Osteoblast (primary cell): ENCODE measurements at regions not wholly inside any gene's neighbourhood (a gene's known extent, or its start where the extent isn't known, plus 50 kb on each side); places are given as distances from the start of the nearest gene placed in this dataset.
"Not testable (repeated sequence)": the region's sequence is repeated elsewhere in the genome, so short reads cannot be mapped to it uniquely, and the experiment has no call there.

Experiments
- DNase-seq: peaks from one replicate; pipeline ENCODE4 v3.0.0; 2011; ENCODE audit warnings: low spot score, mixed read lengths; ENCODE audit not compliant: insufficient read length; ENCODE audit errors: missing footprints
- H2AFZ ChIP-seq: 2 replicates; pipeline ENCODE4 v1.6.0; 2011; ENCODE audit warnings: mild to moderate bottlenecking, low read length
- H3K27ac ChIP-seq: 2 replicates; pipeline ENCODE4 v1.5.1; 2011; ENCODE audit warnings: mild to moderate bottlenecking, low read depth, low read length, moderate library complexity
- H3K27me3 ChIP-seq: 2 replicates; pipeline ENCODE4 v1.6.0; 2012; ENCODE audit warnings: mild to moderate bottlenecking, control low read depth, inconsistent platforms, low read length, moderate library complexity; ENCODE audit not compliant: insufficient read depth
- H3K36me3 ChIP-seq: 2 replicates; pipeline ENCODE4 v1.5.1; 2011; ENCODE audit warnings: mild to moderate bottlenecking, low read length, control low read depth, moderate library complexity; ENCODE audit not compliant: insufficient read depth
- H3K4me1 ChIP-seq: 2 replicates; pipeline ENCODE4 v1.5.1; 2011; ENCODE audit warnings: mild to moderate bottlenecking, low read length, control low read depth, moderate library complexity; ENCODE audit not compliant: insufficient read depth
- H3K4me2 ChIP-seq: 2 replicates; pipeline ENCODE4 v1.6.0; 2011; ENCODE audit warnings: mild to moderate bottlenecking, low read length; ENCODE audit not compliant: insufficient read depth
- H3K4me3 ChIP-seq: fragments of 200-600 bp; sonication (generic); 3 replicates; pipeline ENCODE4 v1.5.1; 2012; ENCODE audit warnings: mild to moderate bottlenecking, low read length, inconsistent platforms; ENCODE audit not compliant: insufficient read depth
- H3K79me2 ChIP-seq: 2 replicates; pipeline ENCODE4 v1.6.0; 2012; ENCODE audit warnings: mild to moderate bottlenecking, low read length, control low read depth, inconsistent platforms; ENCODE audit not compliant: insufficient read depth
- H3K9me3 ChIP-seq: 2 replicates; pipeline ENCODE4 v1.5.1; 2011; ENCODE audit warnings: low read depth, low read length, control low read depth
- H4K20me1 ChIP-seq: 2 replicates; pipeline ENCODE4 v1.6.0; 2012; ENCODE audit warnings: mild to moderate bottlenecking, low read length, control low read depth; ENCODE audit not compliant: insufficient read depth
- TF ChIP-seq, protein P1 (sequence below): IDR thresholded peaks from 2 replicates; pipeline ENCODE4 v1.5.1; 2011; ENCODE audit warnings: mild to moderate bottlenecking, low read depth, low read length, moderate library complexity; ENCODE audit errors: extremely low read depth

DNA sequence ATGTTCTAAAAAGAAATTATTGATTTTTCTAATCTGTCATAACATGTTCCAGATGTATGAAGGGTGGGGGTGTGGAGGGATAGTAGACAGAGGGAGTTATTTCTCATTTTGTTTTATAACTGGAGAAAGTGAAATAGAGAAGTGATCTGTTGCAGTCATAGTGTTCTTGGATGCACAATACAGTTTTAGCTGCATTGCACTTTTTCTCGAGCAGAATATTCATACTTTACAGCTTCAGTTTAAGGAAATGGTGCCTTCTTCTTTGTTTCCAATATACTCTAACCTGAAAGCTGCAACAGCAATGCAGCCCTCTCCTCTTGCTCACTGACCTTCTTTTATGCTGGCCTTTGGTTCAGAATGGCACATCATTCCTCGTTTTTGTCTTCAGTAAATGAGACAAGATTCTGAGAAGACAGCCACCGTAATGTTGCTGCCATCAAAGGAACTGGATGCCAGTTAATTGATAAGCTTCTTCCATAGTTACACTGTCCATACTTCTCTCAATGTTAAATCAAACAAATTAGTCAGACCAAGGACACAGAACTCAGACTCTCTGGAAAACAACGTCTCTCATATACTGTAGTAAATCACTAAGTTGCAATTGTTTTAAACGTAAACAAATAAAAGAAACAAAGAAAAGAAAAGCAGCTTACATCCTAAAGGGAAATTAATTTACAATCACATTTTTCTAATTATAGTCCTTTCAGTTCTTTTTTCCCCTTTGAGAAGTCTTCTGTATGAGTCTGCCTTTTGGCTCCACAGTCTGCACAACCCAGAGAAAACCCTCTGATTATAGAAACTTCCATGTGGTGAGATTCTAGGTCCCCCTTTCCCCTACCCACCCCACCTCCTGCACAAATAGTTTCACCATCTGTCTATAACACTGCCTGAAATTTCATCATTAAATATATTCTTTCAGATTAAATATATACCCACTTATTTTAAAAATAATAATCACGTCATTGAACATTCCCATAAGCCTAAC is 97.4 kb upstream of the UGP2 start:
- H3K36me3 ChIP-seq = no peaks in the 10 kb centered on the region
- no peak overlapping the region for H3K27ac ChIP-seq
- TF ChIP-seq, protein P1, sequence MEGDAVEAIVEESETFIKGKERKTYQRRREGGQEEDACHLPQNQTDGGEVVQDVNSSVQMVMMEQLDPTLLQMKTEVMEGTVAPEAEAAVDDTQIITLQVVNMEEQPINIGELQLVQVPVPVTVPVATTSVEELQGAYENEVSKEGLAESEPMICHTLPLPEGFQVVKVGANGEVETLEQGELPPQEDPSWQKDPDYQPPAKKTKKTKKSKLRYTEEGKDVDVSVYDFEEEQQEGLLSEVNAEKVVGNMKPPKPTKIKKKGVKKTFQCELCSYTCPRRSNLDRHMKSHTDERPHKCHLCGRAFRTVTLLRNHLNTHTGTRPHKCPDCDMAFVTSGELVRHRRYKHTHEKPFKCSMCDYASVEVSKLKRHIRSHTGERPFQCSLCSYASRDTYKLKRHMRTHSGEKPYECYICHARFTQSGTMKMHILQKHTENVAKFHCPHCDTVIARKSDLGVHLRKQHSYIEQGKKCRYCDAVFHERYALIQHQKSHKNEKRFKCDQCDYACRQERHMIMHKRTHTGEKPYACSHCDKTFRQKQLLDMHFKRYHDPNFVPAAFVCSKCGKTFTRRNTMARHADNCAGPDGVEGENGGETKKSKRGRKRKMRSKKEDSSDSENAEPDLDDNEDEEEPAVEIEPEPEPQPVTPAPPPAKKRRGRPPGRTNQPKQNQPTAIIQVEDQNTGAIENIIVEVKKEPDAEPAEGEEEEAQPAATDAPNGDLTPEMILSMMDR = no peak
- H4K20me1 ChIP-seq = no peaks in the 10 kb centered on the region
- no peak overlapping the region for H3K4me2 ChIP-seq
- H2AFZ ChIP-seq = peak overlapping the region; percentile 1
- no peak for DNase-seq
- H3K9me3 ChIP-seq = no peaks in the 10 kb centered on the region
- H3K27me3 ChIP-seq = no peaks in the 10 kb centered on the region
- H3K4me3 ChIP-seq = no peak overlapping the region
- H3K4me1 ChIP-seq = peaks cover 12% of the 10 kb centered on the region
- no peaks in the 10 kb centered on the region for H3K79me2 ChIP-seq

DNA sequence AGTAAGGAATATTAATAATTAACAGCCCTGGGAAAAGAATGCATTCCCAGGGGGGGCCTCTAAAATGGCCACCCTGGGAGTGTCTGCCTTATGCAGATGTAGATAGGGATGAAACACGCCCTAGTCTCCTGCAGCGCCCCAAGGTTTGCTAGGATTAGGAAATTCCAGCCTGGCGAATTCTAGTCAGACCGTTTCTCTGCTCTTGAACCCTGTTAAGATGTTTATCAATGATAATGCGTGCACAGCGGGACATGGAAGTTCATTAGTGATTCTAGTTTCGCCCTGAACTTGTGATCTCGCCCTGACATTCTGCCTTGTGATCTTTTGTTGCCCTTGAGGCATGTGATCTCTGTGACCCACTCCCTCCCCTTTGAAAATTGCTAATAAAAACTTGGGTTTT is 95.1 kb upstream of the UGP2 start:
- not testable (repeated sequence) for H2AFZ ChIP-seq, H4K20me1 ChIP-seq, H3K9me3 ChIP-seq, H3K27ac ChIP-seq, DNase-seq, H3K79me2 ChIP-seq, H3K4me3 ChIP-seq, H3K27me3 ChIP-seq, H3K4me1 ChIP-seq, H3K4me2 ChIP-seq, H3K36me3 ChIP-seq

DNA sequence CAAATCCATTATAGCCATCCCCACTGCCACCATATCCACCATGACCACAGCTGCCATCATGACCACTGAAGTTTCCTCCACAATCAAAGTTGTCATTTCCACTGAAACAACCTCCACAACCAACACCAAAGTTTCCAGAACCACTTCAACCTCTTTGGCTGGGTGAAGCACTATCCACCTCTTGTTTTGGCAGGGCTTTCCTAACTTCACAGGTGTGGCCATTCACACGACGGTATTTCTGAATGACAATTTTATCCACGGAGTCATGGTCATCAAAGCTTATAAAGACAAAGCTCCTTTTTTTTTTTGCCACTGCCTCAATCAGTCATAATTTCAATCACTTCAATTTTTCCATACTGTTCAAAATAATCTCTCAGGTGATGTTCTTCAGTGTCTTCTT is 89.8 kb upstream of the UGP2 start:
- Histone ChIP-seq H3K27me3 (no peaks in the 10 kb centered on the region), H3K4me1 (peaks cover 18% of the 10 kb centered on the region), H3K9me3 (no peaks in the 10 kb centered on the region), H4K20me1 (no peaks in the 10 kb centered on the region), H3K4me2 (no peak overlapping the region), H3K79me2 (no peaks in the 10 kb centered on the region), H3K4me3 (no peak overlapping the region), H3K27ac (no peak overlapping the region), H2AFZ (no peak overlapping the region), H3K36me3 (no peaks in the 10 kb centered on the region)
- TF ChIP-seq, protein P1 = no peak
- DNase-seq = no peak

DNA sequence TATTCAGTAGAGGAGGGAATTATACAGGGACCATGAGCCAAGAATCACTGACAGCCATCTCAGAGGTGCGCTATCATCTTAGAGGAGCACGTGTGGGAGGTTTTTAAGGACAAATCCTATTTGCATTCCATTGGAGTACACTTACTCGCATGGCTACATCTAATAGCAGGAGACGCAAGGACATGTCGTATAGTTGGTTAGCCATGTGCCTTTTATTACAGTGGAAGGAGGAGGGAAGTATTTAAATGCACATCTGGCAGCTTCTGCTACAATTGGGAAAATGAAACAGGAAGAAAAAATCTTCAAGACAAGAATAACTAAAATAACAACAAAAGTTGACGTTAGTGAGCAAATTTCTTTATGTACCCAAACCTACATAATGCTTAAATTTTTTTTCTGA is 86.5 kb upstream of the UGP2 start:
- no peak overlapping the region for H3K27ac ChIP-seq
- no peaks in the 10 kb centered on the region for H3K27me3 ChIP-seq
- H3K36me3 ChIP-seq = no peaks in the 10 kb centered on the region
- no peak for DNase-seq
- H3K4me2 ChIP-seq = no peak overlapping the region
- no peak overlapping the region for H3K4me3 ChIP-seq
- TF ChIP-seq, protein P1 = no peak
- H4K20me1 ChIP-seq = no peaks in the 10 kb centered on the region
- no peak overlapping the region for H2AFZ ChIP-seq
- H3K79me2 ChIP-seq = no peaks in the 10 kb centered on the region
- H3K9me3 ChIP-seq = no peaks in the 10 kb centered on the region
- H3K4me1 ChIP-seq = peaks cover 21% of the 10 kb centered on the region
